Esophagus squamous epithelium (tissue), 4 donors: ENCODE measurements at regions not wholly inside any gene's neighbourhood (a gene's known extent, or its start where the extent isn't known, plus 50 kb on each side); places are given as distances from the start of the nearest gene placed in this dataset.

Source experiments
- CTCF ChIP-seq, 6 experiments: fragments of 450-650 bp in 4 of 6; fragments of 200-600 bp in 2 of 6; sonication (generic) in 2 of 6; IDR thresholded peaks; one replicate each; pipeline ENCODE4 v1.5.1; 2016 to 2019; ENCODE audit warnings: antibody characterized with exemption in 6 of 6, mild to moderate bottlenecking in 4 of 6, moderate library complexity in 4 of 6
- POLR2A ChIP-seq, 4 donors: fragments of 450-650 bp; IDR thresholded peaks; one replicate each; pipeline ENCODE4 v1.6.1; 2017; ENCODE audit warnings: antibody characterized with exemption in 4 of 4, mild to moderate bottlenecking in 4 of 4, moderate library complexity in 3 of 4

- TF ChIP-seq CTCF (IDR thresholded peaks at IDR 0.05) (no peak), POLR2A (IDR thresholded peaks at IDR 0.05) (no peak)
Measured at GRCh38 chr2:242012956-242013764, 143.6 kb downstream of the RTP5 start.
